ENCODE measurements at regions not wholly inside any gene's neighbourhood (a gene's known extent, or its start where the extent isn't known, plus 50 kb on each side); places are given as distances from the start of the nearest gene placed in this dataset.

DNA sequence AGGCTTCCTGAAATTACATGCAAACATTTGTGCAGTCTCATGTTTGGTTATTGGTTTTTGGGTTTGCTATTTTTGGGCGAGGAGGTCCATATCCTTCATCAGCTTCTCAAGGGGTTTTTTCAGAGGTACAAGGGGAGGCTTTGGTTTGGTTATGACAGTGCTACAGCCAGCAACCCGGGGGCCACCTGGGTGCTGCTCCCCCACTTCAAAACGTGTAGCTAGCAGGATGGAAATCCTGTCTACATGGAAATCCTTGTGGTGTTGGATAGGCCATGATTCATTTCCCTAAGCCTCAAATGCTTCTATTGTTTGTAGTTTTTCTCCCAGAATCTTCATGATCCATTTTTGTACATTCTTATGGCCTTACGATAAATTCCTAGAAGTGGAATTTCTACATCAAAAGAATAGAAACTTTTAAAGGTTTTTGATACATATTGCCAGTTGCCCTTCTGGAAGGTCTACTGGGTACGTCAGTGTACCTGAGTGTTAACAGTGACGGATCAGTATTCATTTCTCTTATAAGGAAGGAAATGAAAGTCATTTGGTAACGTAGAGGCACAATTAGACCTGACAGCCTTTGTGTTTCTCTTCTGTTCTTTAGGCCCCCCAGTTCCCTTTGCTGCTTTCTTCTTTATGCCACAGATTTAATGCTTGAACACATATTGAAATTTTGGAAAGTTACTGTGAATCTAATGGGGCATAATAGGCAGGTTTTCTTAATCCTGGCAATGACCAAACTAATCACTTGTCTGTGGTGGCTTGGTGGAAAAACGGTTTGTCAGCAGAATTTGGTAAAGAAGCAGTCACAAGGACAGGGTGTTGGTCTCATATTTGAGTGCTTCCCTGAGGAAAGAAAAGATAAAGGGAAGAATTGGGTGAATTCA lies 69.7 kb upstream of the ABL1 start:
- TF ChIP-seq, protein P1, sequence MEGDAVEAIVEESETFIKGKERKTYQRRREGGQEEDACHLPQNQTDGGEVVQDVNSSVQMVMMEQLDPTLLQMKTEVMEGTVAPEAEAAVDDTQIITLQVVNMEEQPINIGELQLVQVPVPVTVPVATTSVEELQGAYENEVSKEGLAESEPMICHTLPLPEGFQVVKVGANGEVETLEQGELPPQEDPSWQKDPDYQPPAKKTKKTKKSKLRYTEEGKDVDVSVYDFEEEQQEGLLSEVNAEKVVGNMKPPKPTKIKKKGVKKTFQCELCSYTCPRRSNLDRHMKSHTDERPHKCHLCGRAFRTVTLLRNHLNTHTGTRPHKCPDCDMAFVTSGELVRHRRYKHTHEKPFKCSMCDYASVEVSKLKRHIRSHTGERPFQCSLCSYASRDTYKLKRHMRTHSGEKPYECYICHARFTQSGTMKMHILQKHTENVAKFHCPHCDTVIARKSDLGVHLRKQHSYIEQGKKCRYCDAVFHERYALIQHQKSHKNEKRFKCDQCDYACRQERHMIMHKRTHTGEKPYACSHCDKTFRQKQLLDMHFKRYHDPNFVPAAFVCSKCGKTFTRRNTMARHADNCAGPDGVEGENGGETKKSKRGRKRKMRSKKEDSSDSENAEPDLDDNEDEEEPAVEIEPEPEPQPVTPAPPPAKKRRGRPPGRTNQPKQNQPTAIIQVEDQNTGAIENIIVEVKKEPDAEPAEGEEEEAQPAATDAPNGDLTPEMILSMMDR (conservative IDR thresholded peaks at IDR 0.05): no peak
- TF ChIP-seq EZH2 (IDR thresholded peaks at IDR 0.05; ENCODE audit: low read depth): no peak
